Loucy (cell line): ENCODE measurements at regions not wholly inside any gene's neighbourhood (a gene's known extent, or its start where the extent isn't known, plus 50 kb on each side); places are given as distances from the start of the nearest gene placed in this dataset.
"Not testable (repeated sequence)": the region's sequence is repeated elsewhere in the genome, so short reads cannot be mapped to it uniquely, and the experiment has no call there.

ENCODE experiments used
- EZH2phosphoT487 ChIP-seq: fragments of 200-600 bp; IDR thresholded peaks from 2 replicates; pipeline ENCODE4 v1.6.1; 2018; ENCODE audit warnings: antibody characterized with exemption, mild to moderate bottlenecking, moderate library complexity, borderline replicate concordance
- TF ChIP-seq, protein P1 (sequence below): fragments of 200-600 bp; sonication (generic); conservative IDR thresholded peaks from 2 replicates; pipeline ENCODE4 v1.5.1; 2014; ENCODE audit warnings: mild to moderate bottlenecking, antibody characterized with exemption, low read length

- TF ChIP-seq, protein P1, sequence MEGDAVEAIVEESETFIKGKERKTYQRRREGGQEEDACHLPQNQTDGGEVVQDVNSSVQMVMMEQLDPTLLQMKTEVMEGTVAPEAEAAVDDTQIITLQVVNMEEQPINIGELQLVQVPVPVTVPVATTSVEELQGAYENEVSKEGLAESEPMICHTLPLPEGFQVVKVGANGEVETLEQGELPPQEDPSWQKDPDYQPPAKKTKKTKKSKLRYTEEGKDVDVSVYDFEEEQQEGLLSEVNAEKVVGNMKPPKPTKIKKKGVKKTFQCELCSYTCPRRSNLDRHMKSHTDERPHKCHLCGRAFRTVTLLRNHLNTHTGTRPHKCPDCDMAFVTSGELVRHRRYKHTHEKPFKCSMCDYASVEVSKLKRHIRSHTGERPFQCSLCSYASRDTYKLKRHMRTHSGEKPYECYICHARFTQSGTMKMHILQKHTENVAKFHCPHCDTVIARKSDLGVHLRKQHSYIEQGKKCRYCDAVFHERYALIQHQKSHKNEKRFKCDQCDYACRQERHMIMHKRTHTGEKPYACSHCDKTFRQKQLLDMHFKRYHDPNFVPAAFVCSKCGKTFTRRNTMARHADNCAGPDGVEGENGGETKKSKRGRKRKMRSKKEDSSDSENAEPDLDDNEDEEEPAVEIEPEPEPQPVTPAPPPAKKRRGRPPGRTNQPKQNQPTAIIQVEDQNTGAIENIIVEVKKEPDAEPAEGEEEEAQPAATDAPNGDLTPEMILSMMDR: not testable (repeated sequence)
- not testable (repeated sequence) for TF ChIP-seq EZH2phosphoT487
These were observed 86.3 kb upstream of the GLI2 start for GRCh38 chr2:120649381-120649780.
